IMR-90 (cell line): ENCODE measurements at regions not wholly inside any gene's neighbourhood (a gene's known extent, or its start where the extent isn't known, plus 50 kb on each side); places are given as distances from the start of the nearest gene placed in this dataset.

Experiments used
- ATAC-seq: fragments of 200-7000 bp; cut with Tn5 transposase; 2 replicates; pipeline ENCODE4 v1.9.1; 2020; ENCODE audit warnings: low read depth, mild to moderate bottlenecking, moderate library complexity
- BruUV-seq: library from RNA; stranded (reverse); fragments of 400-500 nt; replicated peaks from 2 replicates; lab custom pipeline; 2021; lab: Mats Ljungman, UMichigan
- CTCF ChIA-PET: fragments of 300-600 bp; formaldehyde crosslinking; extraction: SDS; loops from one replicate; lab custom pipeline; 2021; ENCODE audit warnings: antibody characterized with exemption; lab: Yijun Ruan, JAX
- POLR2A ChIA-PET: fragments of 300-600 bp; sonication (Branson Sonifier 250); formaldehyde crosslinking; loops from one replicate; lab custom pipeline; 2022; ENCODE audit warnings: antibody characterized with exemption; ENCODE audit not compliant: unreplicated experiment; lab: Charles Lee
- DNase-seq: peaks from one replicate; pipeline ENCODE4 v3.0.0; 2013
- H2AFZ ChIP-seq: replicated peaks from 2 replicates; pipeline ENCODE3; 2013; ENCODE audit warnings: low read length, mild to moderate bottlenecking; ENCODE audit not compliant: poor library complexity
- H2AK5ac ChIP-seq: 2 replicates; pipeline ENCODE4 v1.6.1; 2013; ENCODE audit warnings: low read depth, low read length, inconsistent platforms
- H2AK9ac ChIP-seq: replicated peaks from 2 replicates; pipeline ENCODE3; 2013; ENCODE audit warnings: mild to moderate bottlenecking, low read depth, low read length, moderate library complexity; ENCODE audit not compliant: poor library complexity
- H2BK120ac ChIP-seq: 2 replicates; pipeline ENCODE4 v1.6.1; 2013; ENCODE audit warnings: low read depth, low read length, inconsistent platforms
- H2BK15ac ChIP-seq: 3 replicates; pipeline ENCODE4 v1.6.1; 2013; ENCODE audit warnings: low read depth, low read length, inconsistent platforms
- H2BK20ac ChIP-seq: 2 replicates; pipeline ENCODE4 v1.6.1; 2013; ENCODE audit warnings: low read depth, mild to moderate bottlenecking, inconsistent platforms, low read length, moderate library complexity
- H2BK5ac ChIP-seq: 2 replicates; pipeline ENCODE4 v1.6.1; 2013; ENCODE audit warnings: mild to moderate bottlenecking, low read depth, low read length, inconsistent platforms; ENCODE audit not compliant: poor library complexity, severe bottlenecking
- H3K14ac ChIP-seq: replicated peaks from 2 replicates; pipeline ENCODE4 v1.6.1; 2013; ENCODE audit warnings: low read depth, low read length, inconsistent platforms
- H3K18ac ChIP-seq: 2 replicates; pipeline ENCODE4 v1.6.1; 2013; ENCODE audit warnings: low read depth, low read length, control low read depth
- H3K23ac ChIP-seq: 2 replicates; pipeline ENCODE4 v1.6.1; 2013; ENCODE audit warnings: low read depth, low read length, inconsistent platforms
- H3K27ac ChIP-seq: 2 replicates; pipeline ENCODE4 v1.5.1; 2013; ENCODE audit warnings: mild to moderate bottlenecking, control low read depth, low read length; ENCODE audit not compliant: insufficient read depth
- H3K27me3 ChIP-seq: 2 replicates; pipeline ENCODE4 v1.6.1; 2013; ENCODE audit warnings: low read length; ENCODE audit not compliant: control insufficient read depth, insufficient read depth
- H3K36me3 ChIP-seq: 2 replicates; pipeline ENCODE4 v1.6.1; 2013; ENCODE audit warnings: low read length, mixed read lengths; ENCODE audit not compliant: control insufficient read depth, insufficient read depth
- H3K4ac ChIP-seq: 2 replicates; pipeline ENCODE4 v1.6.1; 2013; ENCODE audit warnings: low read depth, low read length, inconsistent platforms
- H3K4me1 ChIP-seq: 2 replicates; pipeline ENCODE4 v1.6.1; 2013; ENCODE audit warnings: low read length, mixed read lengths; ENCODE audit not compliant: control insufficient read depth, insufficient read depth
- H3K4me2 ChIP-seq: 2 replicates; pipeline ENCODE4 v1.6.1; 2013; ENCODE audit warnings: low read depth, mild to moderate bottlenecking, control low read depth, low read length, moderate library complexity
- H3K4me3 ChIP-seq: 2 replicates; pipeline ENCODE4 v1.5.1; 2013; ENCODE audit warnings: low read depth, mild to moderate bottlenecking, control low read depth, low read length, moderate library complexity; ENCODE audit not compliant: insufficient read depth
- H3K56ac ChIP-seq: 2 replicates; pipeline ENCODE4 v1.6.1; 2013; ENCODE audit warnings: low read length, inconsistent platforms; ENCODE audit not compliant: insufficient read depth; ENCODE audit errors: extremely low read depth
- H3K79me1 ChIP-seq, 2 experiments: 2 replicates each; pipeline ENCODE4 v1.6.1; 2013; ENCODE audit warnings: low read length in 2 of 2, inconsistent platforms in 1 of 2, low read depth in 1 of 2
- H3K9ac ChIP-seq: 2 replicates; pipeline ENCODE4 v1.6.1; 2013; ENCODE audit warnings: low read depth, low read length, control low read depth
- H3K9me1 ChIP-seq: 2 replicates; pipeline ENCODE4 v1.6.1; 2013; ENCODE audit warnings: low read length, inconsistent platforms; ENCODE audit not compliant: insufficient read depth
- H3K9me3 ChIP-seq: 2 replicates; pipeline ENCODE4 v1.6.1; 2013; ENCODE audit warnings: low read length; ENCODE audit not compliant: control insufficient read depth, insufficient read depth
- H4K20me1 ChIP-seq: 2 replicates; pipeline ENCODE4 v1.6.1; 2013; ENCODE audit warnings: low read length, inconsistent platforms; ENCODE audit not compliant: insufficient read depth
- H4K5ac ChIP-seq: 2 replicates; pipeline ENCODE4 v1.6.1; 2013; ENCODE audit warnings: mild to moderate bottlenecking, low read depth, low read length, control low read depth
- H4K8ac ChIP-seq, 2 experiments: 2 replicates each; pipeline ENCODE4 v1.6.1; 2013; ENCODE audit warnings: low read depth in 2 of 2, low read length in 2 of 2, control low read depth in 1 of 2, inconsistent platforms in 1 of 2
- H4K91ac ChIP-seq: 2 replicates; pipeline ENCODE4 v1.6.1; 2013; ENCODE audit warnings: low read depth, low read length, inconsistent platforms; ENCODE audit not compliant: insufficient read depth
- BHLHE40 ChIP-seq: fragments of 150-350 bp; IDR thresholded peaks from 2 replicates; pipeline ENCODE4 v1.6.1; 2016; ENCODE audit warnings: mild to moderate bottlenecking, low read depth, low read length
- CEBPB ChIP-seq: IDR thresholded peaks from 2 replicates; pipeline ENCODE4 v1.6.1; 2012; ENCODE audit warnings: low read depth, low read length, improper control_type of control experiment
- CHD1 ChIP-seq: IDR thresholded peaks from 2 replicates; pipeline ENCODE4 v1.6.1; 2012; ENCODE audit warnings: low read depth, low read length, improper control_type of control experiment
- CTCF ChIP-seq: conservative IDR thresholded peaks from 2 replicates; pipeline ENCODE4 v1.5.1; 2012; ENCODE audit warnings: mild to moderate bottlenecking, low read depth, low read length, improper control_type of control experiment
- MAFK ChIP-seq: IDR thresholded peaks from 2 replicates; pipeline ENCODE4 v1.6.1; 2012; ENCODE audit warnings: low read depth, low read length, improper control_type of control experiment
- MAZ ChIP-seq: IDR thresholded peaks from 2 replicates; pipeline ENCODE4 v1.6.1; 2012; ENCODE audit warnings: low read depth, mild to moderate bottlenecking, low read length, improper control_type of control experiment, moderate library complexity, borderline replicate concordance
- MXI1 ChIP-seq: IDR thresholded peaks from 2 replicates; pipeline ENCODE4 v1.6.1; 2012; ENCODE audit warnings: low read depth, mild to moderate bottlenecking, low read length, moderate library complexity, borderline replicate concordance
- NFE2L2 ChIP-seq: fragments of 150-350 bp; IDR thresholded peaks from 2 replicates; pipeline ENCODE4 v1.6.1; 2016; ENCODE audit warnings: low read depth, mild to moderate bottlenecking, low read length
- POLR2A ChIP-seq: IDR thresholded peaks from 2 replicates; pipeline ENCODE4 v1.6.1; 2012; ENCODE audit warnings: mild to moderate bottlenecking, low read depth, low read length
- RAD21 ChIP-seq: IDR thresholded peaks from 2 replicates; pipeline ENCODE4 v1.6.1; 2012; ENCODE audit warnings: low read length, improper control_type of control experiment
- RCOR1 ChIP-seq: IDR thresholded peaks from 2 replicates; pipeline ENCODE4 v1.6.1; 2012; ENCODE audit warnings: mild to moderate bottlenecking, low read length, improper control_type of control experiment; ENCODE audit not compliant: insufficient replicate concordance
- SMC3 ChIP-seq: fragments of 150-350 bp; IDR thresholded peaks from 2 replicates; pipeline ENCODE4 v1.6.1; 2016; ENCODE audit warnings: low read depth, mild to moderate bottlenecking, antibody characterized with exemption, low read length, moderate library complexity
- USF2 ChIP-seq: fragments of 150-350 bp; IDR thresholded peaks from 2 replicates; pipeline ENCODE4 v1.6.1; 2017; ENCODE audit warnings: mild to moderate bottlenecking, antibody characterized with exemption, low read length, low read depth
- dilution Hi-C: fragments of 300-500 bp; cut with HindIII; formaldehyde crosslinking; loops from one replicate; pipeline ENCODE4 v1.14.3; 2018; ENCODE audit warnings: low sequenced_read_pairs; ENCODE audit not compliant: unreplicated experiment
- in situ Hi-C: fragments of 300-500 bp; cut with MboI; formaldehyde crosslinking; loops from 3 replicates; pipeline ENCODE4 v1.14.3; 2019; ENCODE audit warnings: low sequenced_read_pairs, inconsistent platforms, mixed read lengths
- intact Hi-C: fragments of 100-400 bp; cut with micrococcal nuclease; formaldehyde crosslinking; loops from 2 replicates; pipeline ENCODE4 v1.10.0; 2022

DNA sequence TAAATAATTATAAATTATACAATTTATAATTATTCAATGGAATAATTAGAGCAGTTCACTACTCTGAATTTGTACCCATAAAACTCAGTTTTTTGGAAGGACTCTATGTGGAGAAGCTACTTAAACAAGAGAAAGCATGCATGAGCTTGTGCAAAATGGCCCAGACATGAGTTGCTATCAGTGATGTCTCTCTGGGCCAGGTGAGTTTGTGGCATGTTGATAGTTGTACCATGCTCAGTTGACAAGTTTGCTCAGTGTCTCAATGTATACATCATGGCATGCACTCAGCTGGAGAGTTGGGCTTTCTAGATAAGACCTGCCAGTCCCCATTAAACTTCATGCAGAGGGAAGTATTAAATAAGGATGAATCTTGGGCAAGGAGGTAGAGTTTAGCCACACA is 153.8 kb upstream of the TACR1 start:
- BruUV-seq = no TSS peak
- H4K20me1 ChIP-seq = no peaks in the 10 kb centered on the region

More for the DNA sequence above, 153.8 kb upstream of the TACR1 start:
- DNase-seq (no peak), ATAC-seq (no peak)
- Histone ChIP-seq H3K9me1 (no peaks in the 10 kb centered on the region), H3K27ac (no peak overlapping the region), H4K8ac (no peak overlapping the region), H3K79me1 (no peaks in the 10 kb centered on the region), H2AK9ac (no peak overlapping the region), H3K9me3 (no peaks in the 10 kb centered on the region), H4K5ac (no peak overlapping the region), H3K4ac (no peak overlapping the region), H3K4me1 (no peaks in the 10 kb centered on the region), H3K36me3 (no peaks in the 10 kb centered on the region), H3K27me3 (peaks cover 5% of the 10 kb centered on the region), H2AFZ (no peak overlapping the region), H3K23ac (no peak overlapping the region), H2BK5ac (no peak overlapping the region), H4K91ac (no peak overlapping the region), H3K4me2 (no peak overlapping the region), H2BK120ac (no peak overlapping the region), H3K4me3 (no peak overlapping the region), H3K14ac (no peak overlapping the region), H2AK5ac (no peak overlapping the region), H3K18ac (no peak overlapping the region), H3K9ac (no peak overlapping the region), H3K56ac (no peak overlapping the region), H2BK15ac (no peak overlapping the region), H2BK20ac (no peak overlapping the region)
- TF ChIP-seq CTCF = no peak
- TF ChIP-seq NFE2L2 = no peak
- TF ChIP-seq MAZ = no peak
- TF ChIP-seq POLR2A = no peak
- TF ChIP-seq RCOR1 = no peak
- no peak for TF ChIP-seq MXI1
- TF ChIP-seq BHLHE40 = no peak
- no peak for TF ChIP-seq CEBPB
- TF ChIP-seq SMC3 = no peak
- TF ChIP-seq CHD1 = no peak
- TF ChIP-seq RAD21 = no peak
- no peak for TF ChIP-seq MAFK
- TF ChIP-seq USF2 = no peak
- intact Hi-C loops (no loop called here), in situ Hi-C loops (no loop called here), dilution Hi-C loops (no loop called here)
- CTCF ChIA-PET = interaction anchor here (0.6 kb wide), 1 partner anchor 110 kb away, joined by 4 read pairs; no protein-coding TSS in a partner anchor
- POLR2A ChIA-PET = interaction anchor here (0.6 kb wide), 1 partner anchor 12 kb away, joined by 3 read pairs; no protein-coding TSS in a partner anchor
